ENCODE measurements at regions not wholly inside any gene's neighbourhood (a gene's known extent, or its start where the extent isn't known, plus 50 kb on each side); places are given as distances from the start of the nearest gene placed in this dataset.

DNA sequence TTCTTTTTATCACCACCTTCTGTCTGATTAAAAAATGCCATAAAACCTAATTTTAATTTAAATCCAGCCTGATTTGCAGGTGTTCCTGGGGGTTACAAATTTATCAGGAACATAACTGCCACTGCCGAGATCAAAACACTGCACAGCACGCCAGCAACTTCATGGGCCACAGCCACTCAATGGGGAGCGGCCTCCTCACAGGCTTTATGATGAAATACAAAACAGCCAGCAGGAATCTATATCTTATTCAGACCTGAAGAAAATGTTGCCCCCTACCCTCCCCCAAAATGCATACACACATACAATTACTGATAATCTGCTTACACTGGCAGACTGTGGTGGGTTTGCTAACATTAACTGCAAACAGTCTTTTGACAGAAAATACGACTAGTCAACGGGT is 151.7 kb upstream of the POU5F2 start:
- ChIA-PET CTCF (interaction anchor here (1.3 kb wide), 1 partner anchor 10 kb away, joined by 4 read pairs; no protein-coding TSS in a partner anchor), POLR2A (no interaction called here)
- no peak for TF ChIP-seq CTCF (IDR thresholded peaks at IDR 0.05; ENCODE audit: control extremely low read depth, extremely low read depth, low read depth, missing control alignments)
- DNase-seq (ENCODE audit: extremely low spot score) = no peak

DNA sequence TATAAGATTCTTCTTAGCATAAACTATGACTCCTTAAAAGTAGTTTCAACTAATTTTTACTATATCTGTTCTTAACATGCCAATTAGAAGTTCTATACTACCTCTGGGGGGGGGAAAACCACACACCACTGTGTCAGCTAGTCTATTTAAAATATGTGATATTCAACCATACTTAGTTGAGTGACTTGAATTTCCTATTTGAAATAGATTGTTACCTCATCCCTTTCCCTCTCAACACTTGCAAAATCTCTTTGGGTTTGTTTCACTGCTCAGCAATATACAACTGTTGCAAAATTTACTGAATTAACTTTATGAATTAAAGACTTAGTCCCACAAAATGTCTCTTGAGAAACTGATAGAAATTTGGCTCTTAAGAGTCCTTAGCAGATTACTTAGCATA is 151.1 kb upstream of the POU5F2 start:
- POLR2A ChIA-PET = no interaction called here
- DNase-seq (ENCODE audit: extremely low spot score) = no peak
- CTCF ChIA-PET = no interaction called here

GRCh38 chr5:93891491-93892480 is 150.4 kb upstream of the POU5F2 start:
- no peak for TF ChIP-seq CTCF (IDR thresholded peaks at IDR 0.05; ENCODE audit: control extremely low read depth, extremely low read depth, low read depth, missing control alignments)
- no peak for DNase-seq (ENCODE audit: extremely low spot score)
- ChIA-PET POLR2A (no interaction called here), CTCF (no interaction called here)

More for the DNA sequence above, 151.1 kb upstream of the POU5F2 start:
- no peak for TF ChIP-seq CTCF (IDR thresholded peaks at IDR 0.05; ENCODE audit: control extremely low read depth, extremely low read depth, low read depth, missing control alignments)

GRCh38 chr5:93890657-93891056 is 149.3 kb upstream of the POU5F2 start:
- POLR2A ChIA-PET = no interaction called here
- DNase-seq (ENCODE audit: extremely low spot score) = no peak
- CTCF ChIA-PET = interaction anchor here (0.9 kb wide), 1 partner anchor 8 kb away, joined by 3 read pairs; no protein-coding TSS in a partner anchor
- no peak for TF ChIP-seq CTCF (IDR thresholded peaks at IDR 0.05; ENCODE audit: control extremely low read depth, extremely low read depth, low read depth, missing control alignments)

DNA sequence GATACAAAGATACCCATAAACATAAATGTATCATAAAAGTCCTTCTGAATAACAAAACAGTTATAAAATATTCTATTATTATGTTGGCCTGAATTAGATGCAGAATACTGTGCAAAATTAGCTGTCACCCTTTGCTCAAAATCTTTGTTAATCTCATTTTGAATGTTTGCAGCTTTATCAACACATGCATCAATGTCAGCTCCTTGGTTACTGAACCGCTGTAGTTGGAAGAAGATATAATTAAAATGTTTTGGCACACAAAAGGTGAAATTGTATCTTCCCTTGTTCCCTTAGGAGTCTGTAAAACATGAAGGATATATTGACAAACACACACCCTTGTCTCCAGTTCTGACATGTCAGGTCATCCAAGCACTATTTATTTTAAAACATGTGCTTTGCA is 146.3 kb upstream of the POU5F2 start:
- POLR2A ChIA-PET = no interaction called here
- CTCF ChIA-PET = interaction anchor here (1.2 to 1.5 kb wide), 2 partner anchors 11 to 12 kb away, joined by 3 to 11 read pairs; no protein-coding TSS in a partner anchor

GRCh38 chr5:93886917-93887361 is 145.5 kb upstream of the POU5F2 start:
- DNase-seq (ENCODE audit: extremely low spot score) = no peak
- TF ChIP-seq CTCF (IDR thresholded peaks at IDR 0.05; ENCODE audit: control extremely low read depth, extremely low read depth, low read depth, missing control alignments) = no peak
- ChIA-PET POLR2A (no interaction called here), CTCF (interaction anchor here (0.9 to 1.5 kb wide), 4 partner anchors 8 to 13 kb away, joined by 3 to 11 read pairs (median 3); no protein-coding TSS in a partner anchor)

More for the DNA sequence above, 146.3 kb upstream of the POU5F2 start:
- DNase-seq (ENCODE audit: extremely low spot score) = no peak
- no peak for TF ChIP-seq CTCF (IDR thresholded peaks at IDR 0.05; ENCODE audit: control extremely low read depth, extremely low read depth, low read depth, missing control alignments)
